GF-D8 (cell line): ENCODE measurements at regions not wholly inside any gene's neighbourhood (a gene's known extent, or its start where the extent isn't known, plus 50 kb on each side); places are given as distances from the start of the nearest gene placed in this dataset.
"Not testable (repeated sequence)": the region's sequence is repeated elsewhere in the genome, so short reads cannot be mapped to it uniquely, and the experiment has no call there.

Source experiments
- DNase-seq: peaks from one replicate; lab custom pipeline; 2025; lab: John Stamatoyannopoulos, UW

GRCh38 chrX:113058634-113059033 is 218.0 kb upstream of the AMOT start:
- no peak for DNase-seq

- DNase-seq: no peak
Observed at GRCh38 chrX:113048896-113049295, 208.3 kb upstream of the AMOT start.

- DNase-seq: no peak
Observed at GRCh38 chrX:113048480-113048879, 207.8 kb upstream of the AMOT start.

DNA sequence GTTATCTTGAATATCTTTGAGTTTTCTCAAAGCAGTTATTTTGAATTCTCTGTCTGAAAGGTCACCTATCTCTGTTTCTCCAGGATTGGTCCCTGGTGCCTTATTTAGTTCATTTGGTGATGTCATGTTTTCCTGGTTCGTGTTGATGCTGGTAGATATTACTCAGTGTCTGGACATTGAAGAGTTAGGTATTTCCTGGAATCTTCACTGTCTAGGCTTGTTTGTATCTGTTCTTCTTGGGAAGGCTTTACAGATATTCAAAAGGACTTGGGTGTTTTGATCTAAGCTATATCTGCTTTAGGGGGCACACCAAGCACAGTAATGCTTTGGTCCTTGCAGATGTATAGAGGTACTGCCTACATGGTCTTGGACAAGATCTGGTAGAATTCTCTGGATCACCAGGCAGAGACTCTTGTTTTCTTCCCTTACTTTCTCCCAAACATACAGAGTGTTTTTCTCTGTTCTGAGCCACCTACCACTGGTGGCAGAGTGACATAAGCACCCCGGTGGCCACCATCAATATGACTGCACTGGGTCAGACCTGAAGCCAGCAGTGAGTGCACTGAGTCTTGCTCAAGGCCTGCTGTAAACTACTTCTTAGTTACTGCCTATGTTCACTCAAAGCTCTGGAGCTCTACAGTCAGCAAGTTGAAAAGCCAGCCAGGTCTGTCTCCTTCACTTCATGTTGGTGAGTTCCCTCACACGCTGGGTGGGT is 193.5 kb upstream of the AMOT start:
- no peak for DNase-seq

DNA sequence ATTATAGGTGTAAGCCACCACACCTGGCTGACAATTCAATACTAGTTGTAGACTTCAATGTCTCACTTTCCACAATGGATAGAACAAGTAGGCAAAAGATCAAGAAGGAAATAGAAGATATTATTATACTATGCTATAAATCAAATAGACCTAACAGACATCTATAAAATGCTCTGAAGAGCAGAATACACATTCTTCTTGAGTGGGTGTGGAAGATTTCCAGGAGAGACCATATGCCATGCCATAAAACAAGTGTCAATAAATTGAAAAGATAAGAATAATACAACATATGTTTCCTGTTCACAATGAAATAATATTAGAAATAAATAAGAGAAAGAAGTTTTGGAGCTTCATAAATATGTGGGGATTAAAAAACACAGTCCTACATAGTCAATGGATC is 179.3 kb upstream of the AMOT start:
- DNase-seq: no peak

- no peak for DNase-seq
Observed at GRCh38 chrX:113009837-113010236, 169.2 kb upstream of the AMOT start.

GRCh38 chrX:113009029-113009428 is 168.4 kb upstream of the AMOT start:
- no peak for DNase-seq

DNA sequence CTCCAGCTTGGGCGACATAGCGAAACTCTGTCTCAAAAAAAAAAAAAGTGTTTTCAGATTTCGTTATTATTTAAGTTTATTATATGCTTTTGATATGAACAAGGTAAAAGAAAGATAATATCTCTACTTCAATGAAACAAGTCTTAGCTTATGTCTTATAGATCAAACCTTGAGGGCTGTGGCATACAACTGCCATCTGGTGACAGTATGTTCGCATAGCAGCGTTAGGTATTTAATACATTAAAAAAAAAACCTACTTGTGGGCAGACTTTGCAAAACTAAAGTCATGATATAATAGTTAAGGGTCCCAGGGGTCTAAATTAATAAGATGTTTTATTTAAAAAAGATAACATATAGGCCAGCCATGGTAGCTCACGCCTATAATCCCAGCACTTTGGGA is 161.2 kb upstream of the AMOT start:
- DNase-seq: no peak

- no peak for DNase-seq
Observed at GRCh38 chrX:112997991-112998390, 157.4 kb upstream of the AMOT start.

- no peak for DNase-seq
Observed at GRCh38 chrX:112991801-112992200, 151.2 kb upstream of the AMOT start.

GRCh38 chrX:112979879-112980278 is 139.2 kb upstream of the AMOT start:
- no peak for DNase-seq

GRCh38 chrX:112968351-112969133 is 127.9 kb upstream of the AMOT start:
- DNase-seq: no peak

- DNase-seq: no peak
Observed at GRCh38 chrX:112967903-112968302, 127.3 kb upstream of the AMOT start.

DNA sequence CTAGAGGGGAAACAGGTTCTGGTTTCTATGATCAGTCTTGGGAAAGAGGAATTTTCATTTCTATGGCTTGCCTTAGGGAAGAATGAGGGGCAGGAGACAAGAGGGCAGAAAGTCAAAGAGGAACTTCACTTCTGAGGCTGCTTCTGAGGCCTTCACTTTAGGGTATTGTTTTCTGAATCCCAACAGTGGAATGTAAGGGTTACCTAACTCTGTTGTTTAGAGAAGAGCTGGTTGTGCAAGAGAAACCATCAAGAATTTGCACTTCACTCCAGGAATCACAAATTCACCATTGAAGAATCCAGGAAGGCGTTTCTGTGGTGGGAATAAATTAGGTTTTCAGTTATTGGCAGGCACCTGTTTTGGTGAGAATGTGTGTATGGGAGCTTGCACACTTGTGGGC is 126.7 kb upstream of the AMOT start:
- no peak for DNase-seq

- DNase-seq: no peak
Observed at GRCh38 chrX:112961981-112962380, 121.3 kb upstream of the AMOT start.

- DNase-seq: no peak
Observed at GRCh38 chrX:112947981-112948615, 107.5 kb upstream of the AMOT start.

- DNase-seq: no peak
Observed at GRCh38 chrX:112946227-112946626, 105.6 kb upstream of the AMOT start.

GRCh38 chrX:112945826-112946225 is 105.2 kb upstream of the AMOT start:
- no peak for DNase-seq

DNA sequence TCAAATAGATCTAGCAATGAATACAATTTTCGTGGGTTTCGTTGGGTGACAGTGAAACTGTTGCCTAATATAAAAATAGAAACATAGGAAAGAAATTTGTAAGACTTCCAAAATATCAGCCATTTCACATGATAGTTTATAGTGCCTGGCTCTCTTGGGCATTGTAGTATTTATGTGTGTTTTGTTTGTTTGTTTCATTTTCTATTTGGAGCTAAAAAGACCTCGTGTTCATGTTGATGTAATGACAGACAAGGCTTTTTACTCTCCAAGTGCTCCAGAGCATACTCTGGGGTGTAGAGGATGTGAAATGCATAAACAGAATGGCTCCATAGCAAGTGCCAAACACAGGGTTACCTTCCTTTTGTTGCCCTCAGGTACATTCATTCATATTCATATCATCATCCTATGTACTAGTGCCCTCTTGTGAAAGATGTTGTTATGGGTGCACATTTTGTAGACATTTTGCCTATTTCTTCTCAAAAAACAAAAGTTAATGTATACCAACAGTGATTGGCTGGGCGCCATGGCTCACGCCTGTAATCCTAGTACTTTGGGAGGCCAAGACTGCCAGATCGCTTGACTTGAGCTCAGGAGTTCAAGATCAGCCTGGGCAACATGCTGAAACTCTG is 100.7 kb upstream of the AMOT start:
- DNase-seq: no peak

DNA sequence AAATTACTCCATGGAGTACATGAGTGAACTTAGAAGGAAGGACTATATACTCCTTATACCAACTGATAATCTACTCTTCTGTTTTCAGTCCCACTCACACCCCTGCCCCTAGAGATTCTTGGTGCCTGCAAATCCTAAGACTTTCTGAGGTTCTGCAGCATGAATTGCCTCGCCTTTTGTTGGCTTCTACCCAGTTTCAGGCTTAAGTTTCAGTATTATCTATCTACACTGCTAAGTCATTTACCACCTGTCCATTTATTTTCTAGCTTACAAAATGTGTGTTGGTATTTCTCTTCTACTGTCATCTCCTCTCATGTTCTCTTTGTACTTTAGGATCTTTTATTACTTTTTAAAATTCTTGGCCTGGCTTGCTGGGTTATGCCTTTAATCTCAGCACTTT is 94.4 kb upstream of the AMOT start:
- no peak for DNase-seq

GRCh38 chrX:112931900-112932299 is 91.3 kb upstream of the AMOT start:
- no peak for DNase-seq

GRCh38 chrX:112931478-112931877 is 90.8 kb upstream of the AMOT start:
- no peak for DNase-seq

DNA sequence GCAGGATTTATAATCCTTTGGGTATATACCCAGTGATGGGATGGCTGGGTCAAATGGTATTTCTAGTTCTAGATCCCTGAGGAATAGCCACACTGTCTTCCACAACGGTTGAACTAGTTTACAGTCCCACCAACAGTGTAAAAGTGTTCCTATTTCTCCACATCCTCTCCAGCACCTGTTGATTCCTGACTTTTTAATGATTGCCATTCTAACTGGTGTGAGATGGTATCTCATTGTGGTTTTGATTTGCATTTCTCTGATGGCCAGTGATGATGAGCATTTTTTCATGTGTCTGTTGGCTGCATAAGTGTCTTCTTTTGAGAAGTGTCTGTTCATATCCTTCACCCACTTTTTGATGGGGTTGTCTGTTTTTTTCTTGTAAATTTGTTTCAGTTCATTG is 82.8 kb upstream of the AMOT start:
- DNase-seq: not testable (repeated sequence)
